GM19035 (cell line): ENCODE measurements at regions not wholly inside any gene's neighbourhood (a gene's known extent, or its start where the extent isn't known, plus 50 kb on each side); places are given as distances from the start of the nearest gene placed in this dataset.
"Not testable (repeated sequence)": the region's sequence is repeated elsewhere in the genome, so short reads cannot be mapped to it uniquely, and the experiment has no call there.

Experiments
- ATAC-seq: cut with Tn5 transposase; IDR thresholded peaks from one replicate; pipeline ENCODE4 v1.9.1; 2021; ENCODE audit not compliant: unreplicated experiment

DNA sequence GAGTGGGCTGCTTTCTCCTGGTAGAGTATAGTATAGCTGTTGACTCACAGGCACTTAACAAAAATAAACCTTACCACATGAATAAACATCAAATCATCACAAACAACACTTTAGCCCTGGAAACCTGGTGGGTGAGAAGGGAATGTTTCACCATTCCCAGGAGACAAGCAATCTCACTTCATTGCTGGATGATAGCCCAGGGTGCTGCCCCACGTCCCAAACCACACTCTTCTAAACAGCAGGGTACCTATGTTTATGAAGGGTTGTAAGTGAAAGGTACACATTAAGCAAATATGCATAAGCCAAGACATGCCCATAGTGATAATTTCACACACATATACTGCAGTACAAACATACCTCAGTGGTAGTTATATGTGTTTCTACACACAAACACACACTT is 276.2 kb downstream of the FGFR2 start:
- no peak for ATAC-seq

DNA sequence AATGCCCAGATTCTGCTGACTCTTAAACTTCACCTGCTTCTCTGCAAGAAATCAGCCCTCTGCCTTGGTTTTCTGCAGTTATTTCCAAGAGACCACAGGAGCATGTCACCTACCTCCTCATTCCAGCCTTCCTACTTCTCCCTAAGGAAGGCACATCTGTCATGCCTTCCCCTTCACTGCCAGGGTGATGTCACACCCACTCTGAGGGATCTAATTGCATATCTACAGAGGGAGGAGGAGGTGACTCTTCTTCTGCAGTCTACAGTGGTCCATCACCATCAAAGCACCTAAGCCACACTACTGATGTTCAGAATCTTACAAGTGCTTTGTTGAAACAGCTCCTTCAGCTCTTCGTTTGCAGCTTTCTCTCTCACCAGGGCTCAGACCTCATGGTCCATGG is 275.5 kb downstream of the FGFR2 start:
- no peak for ATAC-seq

DNA sequence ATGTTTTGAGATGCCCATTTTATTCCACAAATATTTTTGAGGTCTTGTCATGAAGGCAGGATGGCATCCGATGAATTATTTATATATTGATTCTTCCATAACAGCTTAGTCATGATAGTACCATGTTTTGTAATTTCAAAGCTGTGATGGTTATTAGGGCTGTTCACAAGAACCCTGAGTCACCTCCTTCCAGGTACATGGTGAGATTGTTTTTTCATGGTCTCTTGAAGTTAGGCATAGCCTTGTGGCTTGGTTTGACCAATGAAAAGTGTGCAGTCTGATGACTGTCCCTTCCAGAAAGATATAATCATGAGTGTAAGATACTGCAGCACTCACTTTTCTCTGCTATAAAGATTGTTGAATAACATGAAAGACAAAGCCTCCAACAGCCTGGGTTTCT is 274.8 kb downstream of the FGFR2 start:
- no peak for ATAC-seq

DNA sequence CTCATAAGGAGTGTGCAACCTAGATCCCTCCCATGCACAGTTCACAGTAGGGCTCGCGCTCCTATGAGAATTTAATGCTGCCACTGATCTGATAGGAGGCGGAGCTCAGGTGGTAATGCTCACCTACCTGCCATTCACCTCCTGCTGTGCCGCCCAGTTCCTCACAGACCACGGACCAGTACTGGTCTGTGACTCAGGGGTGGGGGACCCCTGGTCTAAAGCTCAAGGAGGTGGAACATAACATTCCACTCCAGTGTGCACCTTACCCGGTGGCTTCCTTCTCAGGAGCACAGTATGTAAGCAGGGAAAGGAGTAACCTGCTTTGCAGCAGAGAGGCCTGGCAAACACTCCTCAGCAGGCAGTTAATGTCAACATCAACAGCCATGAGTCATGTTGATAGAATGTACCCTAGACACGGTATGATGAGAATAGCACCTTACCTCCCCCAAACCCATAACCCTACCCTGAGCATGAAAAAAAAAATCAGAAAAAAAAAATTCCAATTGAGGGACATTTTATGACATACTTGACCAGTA is 273.5 kb downstream of the FGFR2 start:
- ATAC-seq = no peak

DNA sequence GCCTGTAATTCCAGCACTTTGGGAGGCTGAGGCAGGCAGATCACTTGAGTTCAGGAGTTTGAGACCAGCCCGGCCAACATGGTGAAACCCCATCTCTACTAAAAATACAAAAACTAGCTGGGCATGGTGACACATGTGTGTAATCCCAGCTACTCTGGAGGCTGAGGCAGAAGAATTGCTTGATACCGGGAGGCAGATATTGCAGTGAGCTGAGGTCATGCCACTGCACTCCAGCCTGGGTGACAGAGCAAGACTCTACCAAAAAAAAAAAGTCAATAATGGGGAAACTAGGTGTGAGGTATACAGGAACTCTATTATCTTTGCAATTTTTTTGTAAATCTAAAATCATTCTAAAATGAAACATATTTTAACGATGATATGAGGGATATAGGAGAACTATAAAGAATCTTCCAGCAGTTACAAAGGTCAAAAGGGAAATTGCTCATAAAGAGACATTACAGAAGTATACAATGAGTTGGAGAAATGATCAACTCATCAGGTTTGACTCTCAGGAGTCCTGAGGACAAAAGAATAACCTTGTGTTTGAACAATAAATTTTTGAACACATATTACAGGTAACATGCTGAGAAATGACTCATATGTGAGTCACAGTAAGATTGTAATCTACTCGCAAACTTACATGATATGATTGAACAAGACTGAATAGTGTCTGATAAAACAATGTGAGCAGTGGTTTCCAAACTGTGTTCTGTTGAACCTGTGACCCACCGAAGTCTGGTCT is 272.6 kb downstream of the FGFR2 start:
- no peak for ATAC-seq

DNA sequence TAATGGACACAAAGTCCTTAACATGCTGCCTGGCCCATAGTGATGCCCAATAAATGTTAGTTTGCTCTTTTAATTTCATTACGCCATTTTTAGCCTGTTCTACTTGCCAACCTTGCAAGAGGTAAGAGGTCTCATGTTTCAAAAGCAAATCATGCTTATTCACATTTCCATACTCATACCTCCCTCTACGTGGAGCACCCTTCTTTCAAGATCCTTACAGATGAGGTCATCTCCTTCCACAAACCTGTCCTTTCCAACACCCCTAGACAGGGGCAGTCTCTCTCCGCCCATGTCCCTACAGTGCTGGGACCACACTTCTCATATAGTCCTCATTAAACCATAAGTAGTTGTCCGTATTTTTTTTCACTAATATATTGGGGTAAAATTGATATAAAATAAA is 271.3 kb downstream of the FGFR2 start:
- no peak for ATAC-seq

DNA sequence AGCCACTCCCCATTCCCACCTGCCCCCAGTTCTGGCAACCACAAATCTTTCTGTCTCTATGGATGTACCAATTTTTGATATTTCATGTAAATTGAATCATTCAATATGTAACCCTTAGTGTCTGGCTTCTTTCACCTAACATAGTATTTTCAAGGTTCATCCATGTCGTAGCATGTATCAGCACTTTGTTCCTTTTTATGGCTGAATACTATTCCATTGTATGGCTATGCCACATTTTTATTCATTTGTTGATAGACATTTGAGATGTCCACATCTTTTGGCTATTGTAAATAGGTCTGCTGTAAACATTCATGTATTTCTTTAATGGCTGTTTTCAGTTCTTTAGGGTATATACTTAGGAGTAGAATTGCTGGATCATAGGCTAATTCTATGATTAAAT is 270.5 kb downstream of the FGFR2 start:
- ATAC-seq = no peak

DNA sequence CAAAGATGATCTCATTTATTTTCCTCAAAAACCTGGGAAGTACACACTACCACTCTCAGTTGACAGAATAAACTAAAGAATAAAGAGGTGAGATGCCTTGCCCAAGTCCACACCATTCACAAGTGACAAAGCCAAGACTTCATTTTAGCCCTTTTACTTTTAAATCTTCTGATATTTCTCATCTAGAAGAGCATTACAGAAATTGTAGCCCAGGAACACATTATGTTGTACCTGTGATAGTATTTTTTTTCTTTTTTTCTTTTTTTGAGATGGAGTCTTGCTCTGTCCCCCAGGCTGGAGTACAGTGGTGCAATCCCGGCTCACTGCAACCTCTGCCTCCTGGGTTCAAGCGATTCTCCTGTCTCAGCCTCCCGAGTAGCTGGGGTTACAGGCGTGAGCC is 268.6 kb downstream of the FGFR2 start:
- not testable (repeated sequence) for ATAC-seq

DNA sequence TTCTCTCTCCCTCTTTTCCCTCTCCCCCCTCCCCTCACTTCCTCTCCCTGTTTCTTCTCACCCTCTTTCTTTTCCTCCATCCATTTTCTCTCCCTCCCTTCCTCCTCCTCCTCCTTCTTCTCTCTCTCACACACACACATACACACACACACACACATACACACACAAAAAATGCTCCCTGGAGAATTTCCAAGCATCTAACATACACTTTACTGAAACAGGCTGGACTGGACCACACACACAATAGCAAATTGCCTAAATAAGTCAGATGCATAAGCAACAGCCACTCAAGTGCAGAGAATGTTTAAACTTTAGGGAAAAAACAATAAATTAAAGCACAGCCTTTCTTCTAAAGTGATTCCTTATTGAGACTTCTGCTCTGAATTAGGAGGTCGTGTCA is 267.7 kb downstream of the FGFR2 start:
- ATAC-seq = no peak

DNA sequence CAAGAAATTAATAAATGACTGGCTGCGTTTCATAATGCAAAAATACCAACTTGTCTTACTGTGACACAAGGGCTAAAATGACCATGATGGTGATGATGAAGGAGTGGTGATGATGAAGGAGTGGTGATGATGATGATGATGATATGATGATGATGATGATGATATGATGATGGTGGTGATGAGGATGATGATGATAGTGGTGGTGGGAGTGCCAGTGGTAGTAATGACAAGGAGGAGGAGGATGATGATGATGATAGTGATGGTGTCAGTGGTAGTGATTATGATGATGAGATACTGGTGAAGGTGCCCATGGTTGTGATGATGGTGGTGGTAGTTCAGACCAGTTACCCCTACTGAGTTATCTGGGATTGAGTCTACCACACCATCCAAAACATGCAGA is 265.9 kb downstream of the FGFR2 start:
- ATAC-seq = no peak

DNA sequence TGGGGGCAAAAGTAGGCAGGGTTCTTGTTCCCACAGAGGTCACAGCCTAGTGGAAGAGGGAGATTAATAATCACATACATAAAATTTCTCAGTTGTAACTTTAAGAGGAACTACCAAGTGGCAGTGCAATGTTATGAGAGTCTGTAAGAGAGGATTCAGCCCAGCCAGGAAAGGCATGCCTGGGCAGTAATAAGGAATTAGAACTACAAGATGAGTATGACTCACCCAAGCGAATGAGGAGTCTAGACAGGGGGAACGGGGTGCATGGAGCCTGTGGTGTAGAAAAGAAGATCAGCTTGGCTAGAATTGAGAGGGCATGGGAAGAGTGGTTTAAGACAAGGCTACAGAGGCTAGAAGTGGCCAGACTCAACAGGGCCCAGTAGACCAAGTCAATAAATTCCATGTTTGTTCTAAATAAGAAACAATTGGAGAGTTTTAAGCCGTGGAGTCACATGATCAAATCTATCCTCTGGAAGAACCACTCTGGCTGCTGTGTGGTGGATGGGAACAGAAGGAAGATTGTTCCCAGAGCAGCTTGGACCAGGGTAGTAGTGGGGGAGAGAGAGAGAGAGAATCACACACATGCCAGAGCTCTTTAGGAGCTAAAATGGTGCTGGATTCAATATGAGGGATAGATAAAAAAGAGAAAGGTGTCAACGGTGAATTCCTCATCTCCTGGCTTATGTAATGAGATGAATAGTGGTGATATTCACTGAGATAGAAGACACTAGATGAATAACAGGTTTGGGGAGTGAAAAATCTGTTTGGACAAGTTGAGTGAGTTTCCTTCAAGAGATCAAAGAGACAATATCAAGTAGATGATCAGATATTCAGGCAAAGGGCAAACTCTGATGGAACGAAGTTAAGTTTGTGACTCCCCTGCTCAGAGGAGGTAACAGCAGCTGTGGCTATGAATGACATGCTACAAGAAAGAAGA is 265.1 kb downstream of the FGFR2 start:
- ATAC-seq = no peak

DNA sequence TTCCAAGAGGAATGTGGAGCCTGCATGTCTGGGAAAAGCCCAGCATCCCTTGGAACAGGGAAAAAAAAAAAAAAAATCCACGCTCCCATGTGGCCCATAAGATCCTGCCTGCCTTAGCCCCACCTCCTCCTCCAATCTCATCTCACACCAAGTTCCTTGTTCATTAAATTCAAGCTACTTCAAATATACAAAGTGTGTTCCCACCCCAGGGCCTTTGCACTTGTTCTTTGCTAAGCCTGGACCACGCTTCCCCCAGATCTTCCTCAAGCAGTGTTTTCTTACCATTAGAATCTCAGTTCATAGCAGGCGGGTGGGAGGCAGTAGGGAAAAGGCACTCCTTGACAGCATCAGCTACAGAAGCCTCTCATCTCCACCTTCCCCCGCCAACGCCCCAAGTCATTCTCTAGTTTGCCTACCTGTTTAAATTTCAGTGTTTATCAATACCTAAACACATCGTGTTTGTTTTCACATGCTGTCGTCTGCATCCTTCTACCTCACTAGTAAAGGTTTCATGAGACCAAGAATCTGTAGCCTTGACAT is 262.8 kb downstream of the FGFR2 start:
- ATAC-seq = no peak

DNA sequence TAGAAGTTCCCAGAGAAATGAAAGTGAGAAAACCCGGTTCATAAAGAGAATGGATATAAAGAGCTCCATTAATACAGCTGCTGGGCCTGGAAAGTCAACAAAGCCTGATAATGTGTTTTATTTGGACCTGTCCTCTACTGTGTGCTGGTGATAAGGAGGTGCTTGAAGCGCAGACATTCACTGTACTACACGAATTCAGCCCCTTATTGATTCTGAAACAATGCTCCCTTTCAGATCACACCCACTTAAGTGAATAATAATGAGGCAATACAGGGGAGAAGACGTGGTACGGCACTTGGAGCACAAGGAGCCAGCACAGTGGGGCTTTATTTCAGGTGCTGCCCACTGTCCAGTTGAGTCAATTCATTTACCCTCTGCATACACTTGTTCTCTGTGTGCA is 260.8 kb downstream of the FGFR2 start:
- no peak for ATAC-seq

DNA sequence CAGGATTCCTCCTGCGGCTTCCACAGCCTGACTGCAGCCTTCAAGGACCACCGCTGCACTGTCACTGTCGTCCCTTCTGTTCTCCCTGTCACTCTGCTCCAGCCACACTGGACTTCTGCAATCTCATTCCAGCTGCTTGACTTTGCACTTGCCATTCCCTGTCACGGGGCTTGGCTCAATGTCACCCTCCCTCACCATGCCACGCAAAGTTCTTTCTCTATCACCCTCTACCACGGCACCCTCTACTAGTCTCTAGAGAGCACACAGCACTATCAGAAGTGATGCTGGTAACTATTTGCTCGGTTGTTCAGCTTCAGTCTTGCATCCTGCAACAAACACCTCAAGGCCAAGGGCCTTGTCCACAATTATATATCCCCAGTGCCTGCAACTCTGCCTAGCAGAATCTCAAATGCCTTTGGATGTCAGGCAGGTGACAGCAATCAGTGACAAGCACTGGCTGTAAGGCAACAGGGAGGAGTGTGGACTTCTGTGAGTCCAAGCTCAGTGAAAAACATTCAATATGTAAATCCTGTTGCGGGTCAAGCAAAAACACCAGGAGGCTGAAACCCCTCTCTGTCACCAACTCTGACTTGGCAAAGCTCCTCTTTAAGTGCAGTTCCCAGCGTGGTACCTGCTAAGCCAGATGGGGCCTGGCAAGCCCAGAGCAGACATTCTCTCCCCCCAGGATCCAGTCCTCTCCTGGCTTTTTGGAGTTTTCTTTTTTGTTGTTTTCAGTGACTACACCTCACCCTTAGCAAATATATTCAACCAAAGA is 259.9 kb downstream of the FGFR2 start:
- no peak for ATAC-seq

DNA sequence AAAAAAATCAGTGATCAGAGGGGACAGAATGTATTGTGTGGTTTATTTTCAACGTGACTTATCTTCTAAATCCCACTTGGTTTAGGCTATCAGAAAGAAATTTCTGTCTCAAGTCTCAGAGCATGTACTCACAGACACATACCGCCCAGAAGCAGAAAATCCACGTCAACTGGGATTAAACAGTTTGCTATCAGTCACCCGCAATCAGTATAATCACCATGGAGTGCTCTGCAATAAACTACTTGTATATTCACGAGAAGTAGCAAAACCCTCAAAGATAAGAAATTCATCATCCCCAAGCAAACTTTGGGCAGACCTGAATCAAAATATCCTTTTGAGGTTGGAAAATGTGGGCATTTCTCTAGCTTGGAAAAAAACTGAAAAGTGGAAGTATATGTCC is 259.1 kb downstream of the FGFR2 start:
- ATAC-seq = no peak

DNA sequence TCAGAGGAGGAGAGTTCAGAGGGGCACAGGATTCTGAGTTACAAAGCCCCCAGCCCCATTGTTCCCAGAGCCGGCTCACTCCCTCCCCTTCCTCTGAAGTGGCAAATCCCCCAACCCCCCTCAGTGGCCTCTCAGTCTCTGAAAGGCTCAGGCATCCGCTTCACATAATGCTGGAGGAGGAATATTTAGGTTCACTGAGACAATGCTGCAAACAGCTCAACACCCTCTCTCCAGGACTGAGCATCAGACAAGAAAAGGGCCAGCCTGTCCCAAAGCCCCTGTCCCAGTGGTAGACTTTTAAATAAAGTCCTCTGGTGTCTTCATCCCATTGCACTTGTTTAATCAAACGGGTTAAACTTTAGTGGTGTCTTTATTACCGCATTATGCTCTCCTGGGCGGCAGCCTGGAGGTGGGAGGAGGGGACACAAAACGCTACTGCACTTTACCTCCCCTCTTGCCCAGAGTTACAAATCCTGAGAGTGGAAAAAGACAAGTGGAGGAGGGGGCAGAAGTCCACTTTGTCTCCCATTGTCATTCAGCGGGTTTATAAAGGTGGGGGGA is 257.9 kb downstream of the FGFR2 start:
- ATAC-seq = no peak

DNA sequence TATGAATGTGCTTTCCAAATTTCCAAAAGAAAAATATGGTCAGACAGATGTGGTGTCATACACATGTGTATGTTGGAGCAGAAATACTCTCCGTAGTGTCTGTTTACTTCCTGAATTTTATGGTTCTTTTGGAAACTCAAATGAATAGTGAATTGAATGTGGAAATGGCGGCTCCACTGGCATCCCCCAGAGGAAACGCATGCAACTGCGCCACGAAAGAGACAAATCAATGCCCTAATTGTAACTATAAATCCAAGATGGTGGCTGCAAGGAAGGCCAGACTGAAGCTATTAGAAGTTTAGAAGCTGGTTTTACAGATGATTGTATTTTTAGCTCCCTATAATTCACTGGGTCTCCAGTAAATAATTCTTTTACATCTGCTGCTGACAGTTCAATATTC is 246.7 kb downstream of the FGFR2 start:
- ATAC-seq = no peak

DNA sequence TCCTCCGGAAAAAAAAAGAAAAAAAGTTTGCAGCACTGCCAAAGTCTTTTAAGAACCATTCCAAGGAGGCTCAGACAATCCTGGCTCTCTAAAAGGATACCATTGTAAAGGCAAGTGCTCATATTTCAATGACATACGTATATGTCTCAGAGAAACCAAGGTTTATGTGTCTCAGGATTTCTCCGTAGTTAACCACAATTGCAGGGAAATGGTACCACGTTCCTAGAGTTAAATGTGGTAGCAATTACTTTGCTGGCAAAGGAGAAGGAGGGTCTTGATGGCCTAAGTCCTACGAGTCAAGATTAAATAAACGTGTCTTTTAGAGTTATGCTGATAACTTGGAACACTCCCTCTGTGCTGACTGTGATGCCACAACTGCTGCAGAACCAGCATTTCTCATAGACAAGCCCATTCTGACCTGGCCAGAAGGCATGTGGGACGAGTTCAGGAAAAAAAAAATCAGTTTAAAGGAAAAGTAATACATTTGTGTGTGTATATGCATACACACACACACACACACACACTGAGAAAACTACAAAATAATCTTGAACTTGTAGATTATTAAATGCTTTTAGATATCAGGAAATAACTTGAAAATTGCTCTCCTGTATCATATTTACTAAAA is 245.9 kb downstream of the FGFR2 start:
- ATAC-seq = no peak

DNA sequence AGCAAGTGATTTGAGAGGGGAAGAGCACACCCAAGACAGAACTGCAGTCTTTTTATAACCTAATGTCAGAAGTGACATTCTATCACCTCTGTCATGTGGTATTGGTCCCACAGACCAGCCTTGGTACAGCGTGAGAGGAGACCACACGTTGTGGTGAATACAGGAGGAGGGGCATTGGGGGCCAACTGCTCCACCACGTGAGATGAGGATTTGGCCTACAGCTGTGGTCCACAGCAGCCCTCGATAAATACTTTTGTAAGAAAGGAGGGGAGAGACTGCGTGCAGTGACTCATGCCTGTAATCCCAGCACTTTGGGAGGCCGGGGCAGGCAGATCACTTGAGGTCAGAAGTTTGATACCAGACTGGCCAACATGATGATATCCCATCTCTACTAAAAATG is 243.1 kb downstream of the FGFR2 start:
- no peak for ATAC-seq

DNA sequence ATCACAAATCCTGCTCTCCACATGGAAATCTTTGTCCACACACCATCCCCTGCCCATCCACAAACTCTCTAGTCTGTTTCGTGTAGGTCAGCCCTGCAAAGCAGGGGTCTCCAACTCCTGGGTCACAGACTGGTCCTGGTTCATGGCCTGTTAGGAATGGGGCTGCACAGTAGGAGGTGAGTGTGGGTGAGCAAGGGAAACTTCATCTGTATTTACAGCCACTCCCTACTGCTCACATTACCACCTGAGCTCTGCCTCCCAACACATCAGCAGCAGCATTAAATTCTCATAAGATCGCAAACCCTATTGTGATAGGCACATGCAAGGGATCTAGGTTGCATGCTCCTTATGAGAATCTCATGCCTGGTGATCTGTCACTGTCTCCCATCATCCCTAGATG is 242.1 kb downstream of the FGFR2 start:
- no peak for ATAC-seq
